HCT116 (cell line): ENCODE measurements at regions not wholly inside any gene's neighbourhood (a gene's known extent, or its start where the extent isn't known, plus 50 kb on each side); places are given as distances from the start of the nearest gene placed in this dataset.

ENCODE experiments used
- ATAC-seq: fragments of 200-7000 bp; cut with Tn5 transposase; 2 replicates; pipeline ENCODE4 v1.9.1; 2020; ENCODE audit warnings: mild to moderate bottlenecking, moderate library complexity
- BruUV-seq: library from RNA; stranded (reverse); fragments of 400-500 nt; replicated peaks from 2 replicates; lab custom pipeline; 2021; lab: Mats Ljungman, UMichigan
- CTCF ChIA-PET: fragments of 300-600 bp; sonication (Branson Sonifier 250); formaldehyde crosslinking; loops from one replicate; lab custom pipeline; 2021; ENCODE audit warnings: antibody characterized with exemption; lab: Charles Lee
- POLR2A ChIA-PET: fragments of 300-600, 350-600 bp; sonication (Branson Sonifier 250); formaldehyde crosslinking; loops from one replicate; lab custom pipeline; 2021; ENCODE audit warnings: antibody characterized with exemption; lab: Charles Lee
- RAD21 ChIA-PET, 2 experiments: fragments of 300-600 bp; sonication (Branson Sonifier 250); formaldehyde crosslinking; loops; one replicate each; lab custom pipeline; 2023; ENCODE audit warnings: low total read pairs in 2 of 2; ENCODE audit not compliant: uncharacterized antibody in 2 of 2, unreplicated experiment in 2 of 2, low non-redundant PET in 1 of 2; lab: Charles Lee
- DNase-seq: peaks from one replicate; pipeline ENCODE4 v3.0.0-alpha.2; 2010; ENCODE audit warnings: low read depth, low spot score
- H2AFZ ChIP-seq: fragments of 200-600 bp; shearing (Covaris generic), sonication (generic); 2 replicates; pipeline ENCODE4 v1.6.1; 2017; ENCODE audit warnings: low read depth, mixed run types, mixed read lengths, antibody characterized with exemption, low read length; ENCODE audit not compliant: poor library complexity, severe bottlenecking
- H3K27ac ChIP-seq: 2 replicates; pipeline ENCODE4 v1.5.1; 2012; ENCODE audit warnings: low read depth, low read length
- H3K27me3 ChIP-seq: fragments of 200-600 bp; sonication (generic); 2 replicates; pipeline ENCODE4 v1.6.1; 2016; ENCODE audit warnings: mixed run types, low read length, mixed read lengths; ENCODE audit not compliant: insufficient read depth
- H3K36me3 ChIP-seq, 2 experiments: fragments of 200-500 bp in 1 of 2; fragments of 200-600 bp in 1 of 2; sonication (Bioruptor generic) in 1 of 2; sonication (generic) in 1 of 2; 2 replicates each; pipeline versions ENCODE4 v1.5.1 to v1.6.1; 2014 to 2016; ENCODE audit warnings: low read length in 2 of 2, inconsistent platforms in 1 of 2, mixed read lengths in 1 of 2, mixed run types in 1 of 2; ENCODE audit not compliant: insufficient read depth in 2 of 2, control insufficient read depth in 1 of 2
- H3K4me1 ChIP-seq, 2 experiments: fragments of 200-600 bp in 1 of 2; sonication (generic) in 1 of 2; 2 replicates each; pipeline versions ENCODE4 v1.5.1 to v1.6.1; 2012 to 2017; ENCODE audit warnings: low read length in 2 of 2, inconsistent platforms in 1 of 2, mild to moderate bottlenecking in 1 of 2, mixed read lengths in 1 of 2, mixed run types in 1 of 2, moderate library complexity in 1 of 2; ENCODE audit not compliant: insufficient read depth in 2 of 2, control insufficient read depth in 1 of 2
- H3K4me2 ChIP-seq: fragments of 200-600 bp; sonication (generic); 2 replicates; pipeline ENCODE4 v1.6.1; 2017; ENCODE audit warnings: mixed run types, low read length, mixed read lengths
- H3K4me3 ChIP-seq, 2 experiments: fragments of 200-600 bp in 1 of 2; sonication (generic) in 1 of 2; replicated peaks in 1 of 2; 2 replicates each; pipeline ENCODE4 v1.5.1; 2011 to 2016; ENCODE audit warnings: low read length in 2 of 2, control low read depth in 1 of 2, low read depth in 1 of 2, mild to moderate bottlenecking in 1 of 2, mixed read lengths in 1 of 2, mixed run types in 1 of 2
- H3K79me2 ChIP-seq: fragments of 200-600 bp; sonication (generic); 2 replicates; pipeline ENCODE4 v1.6.1; 2017; ENCODE audit warnings: mild to moderate bottlenecking, mixed run types, low read length, moderate library complexity, mixed read lengths; ENCODE audit not compliant: insufficient read depth
- H3K9ac ChIP-seq: fragments of 200-600 bp; sonication (generic); 2 replicates; pipeline ENCODE4 v1.6.1; 2016; ENCODE audit warnings: low read length, mixed read lengths
- H3K9me2 ChIP-seq: fragments of 200-600 bp; sonication (generic), shearing (Covaris generic); 2 replicates; pipeline ENCODE4 v1.6.1; 2017; ENCODE audit warnings: mixed run types, mild to moderate bottlenecking, moderate library complexity; ENCODE audit not compliant: insufficient read depth
- H3K9me3 ChIP-seq, 2 experiments: fragments of 200-500 bp in 1 of 2; fragments of 200-600 bp in 1 of 2; sonication (Bioruptor generic) in 1 of 2; sonication (generic) in 1 of 2; 2 replicates each; pipeline ENCODE4 v1.6.1; 2014 to 2017; ENCODE audit warnings: low read length in 2 of 2, mixed read lengths in 2 of 2, inconsistent platforms in 1 of 2, low read depth in 1 of 2, mild to moderate bottlenecking in 1 of 2, mixed run types in 1 of 2, moderate library complexity in 1 of 2; ENCODE audit not compliant: control insufficient read depth in 1 of 2, insufficient read depth in 1 of 2
- H4K20me1 ChIP-seq: fragments of 200-600 bp; sonication (generic), shearing (Covaris generic); 2 replicates; pipeline ENCODE4 v1.6.1; 2017; ENCODE audit warnings: mixed run types, mild to moderate bottlenecking, moderate library complexity; ENCODE audit not compliant: insufficient read depth
- CBX3 ChIP-seq: IDR thresholded peaks from 2 replicates; pipeline ENCODE4 v1.6.1; 2012; ENCODE audit warnings: low read depth
- CEBPB ChIP-seq: IDR thresholded peaks from 2 replicates; pipeline ENCODE4 v1.6.1; 2012; ENCODE audit warnings: low read depth
- EGR1 ChIP-seq: IDR thresholded peaks from 2 replicates; pipeline ENCODE4 v1.6.1; 2012; ENCODE audit warnings: low read depth
- ELF1 ChIP-seq: IDR thresholded peaks from 2 replicates; pipeline ENCODE4 v1.6.1; 2012; ENCODE audit warnings: low read depth, borderline replicate concordance
- EZH2 ChIP-seq: fragments of 200-600 bp; sonication (generic); IDR thresholded peaks from 2 replicates; pipeline ENCODE4 v1.6.1; 2017; ENCODE audit warnings: antibody characterized with exemption, mixed run types
- EZH2phosphoT487 ChIP-seq: fragments of 200-600 bp; IDR thresholded peaks from 2 replicates; pipeline ENCODE4 v1.6.1; 2018; ENCODE audit warnings: antibody characterized with exemption, borderline replicate concordance
- FOSL1 ChIP-seq: IDR thresholded peaks from 2 replicates; pipeline ENCODE4 v1.6.1; 2012; ENCODE audit warnings: low read depth
- JUND ChIP-seq: IDR thresholded peaks from 2 replicates; pipeline ENCODE4 v1.6.1; 2012
- MAX ChIP-seq: IDR thresholded peaks from 2 replicates; pipeline ENCODE4 v1.6.1; 2012
- POLR2AphosphoS5 ChIP-seq: IDR thresholded peaks from 2 replicates; pipeline ENCODE4 v1.6.1; 2011; ENCODE audit warnings: mild to moderate bottlenecking, low read depth, low read length, moderate library complexity
- RAD21 ChIP-seq: IDR thresholded peaks from 2 replicates; pipeline ENCODE4 v1.6.1; 2012; ENCODE audit warnings: low read depth, mild to moderate bottlenecking
- REST ChIP-seq: IDR thresholded peaks from 2 replicates; pipeline ENCODE4 v1.6.1; 2012; ENCODE audit warnings: low read depth
- SRF ChIP-seq: IDR thresholded peaks from 2 replicates; pipeline ENCODE4 v1.6.1; 2012; ENCODE audit warnings: low read depth
- ZBTB33 ChIP-seq: IDR thresholded peaks from 2 replicates; pipeline ENCODE4 v1.6.1; 2011; ENCODE audit warnings: mild to moderate bottlenecking, low read length, moderate library complexity; ENCODE audit not compliant: insufficient replicate concordance; ENCODE audit errors: extremely low read depth
- ZFX ChIP-seq: fragments of 450-650 bp; IDR thresholded peaks from 2 replicates; pipeline ENCODE4 v1.6.1; 2017
- intact Hi-C: fragments of 100-400 bp; cut with micrococcal nuclease; formaldehyde crosslinking; loops from 2 replicates; pipeline ENCODE4 v1.10.0; 2022

- H3K9ac ChIP-seq, result no peak overlapping the region
- H3K9me2 ChIP-seq, result no peaks in the 10 kb centered on the region
- RAD21 ChIA-PET, result no interaction called here
- intact Hi-C loops, result no loop called here
- H3K9me3 ChIP-seq, result no peaks in the 10 kb centered on the region
- H3K27ac ChIP-seq, result no peak overlapping the region
- CTCF ChIA-PET, result no interaction called here
- no peaks in the 10 kb centered on the region for H3K27me3 ChIP-seq
- peak overlapping the region; percentile 78 for H2AFZ ChIP-seq
- POLR2A ChIA-PET, result interaction anchor here (1.1 kb wide), 1 partner anchor 61 kb away, joined by 3 read pairs; the partner anchor contains the start of gene METAP2
- H3K79me2 ChIP-seq, result no peaks in the 10 kb centered on the region
- no peak for TF ChIP-seq EZH2phosphoT487
- no peak for TF ChIP-seq SRF
- no peak for TF ChIP-seq ZBTB33
- TF ChIP-seq RAD21, result no peak
- no peak for TF ChIP-seq ELF1
- TF ChIP-seq CBX3, result no peak
- no peak for TF ChIP-seq JUND
- no peak for TF ChIP-seq EZH2
- H3K36me3 ChIP-seq, result no peaks in the 10 kb centered on the region
- no peak overlapping the region for H3K4me3 ChIP-seq
- DNase-seq (no peak), ATAC-seq (no peak)
- H4K20me1 ChIP-seq, result no peaks in the 10 kb centered on the region
- BruUV-seq, result no TSS peak
- H3K4me1 ChIP-seq, result peaks cover 0 to 9% of the 10 kb centered on the region in 2 experiments; a peak in 1 of 4 replicates
- no peak overlapping the region for H3K4me2 ChIP-seq
These were observed 60.4 kb upstream of the METAP2 start for GRCh38 chr12:95413576-95413975.

GRCh38 chr12:95415451-95415850 lies 58.5 kb upstream of the METAP2 start:
- ATAC-seq (no peak), DNase-seq (no peak)
- Histone ChIP-seq H3K4me2 (no peak overlapping the region), H2AFZ (no peak overlapping the region), H3K9me2 (no peaks in the 10 kb centered on the region), H3K27me3 (no peaks in the 10 kb centered on the region), H3K4me3 (no peak overlapping the region), H4K20me1 (no peaks in the 10 kb centered on the region), H3K27ac (no peak overlapping the region), H3K9ac (no peak overlapping the region), H3K79me2 (no peaks in the 10 kb centered on the region), H3K4me1 (peaks cover 0 to 9% of the 10 kb centered on the region in 2 experiments; a peak in 1 of 4 replicates), H3K36me3 (no peaks in the 10 kb centered on the region), H3K9me3 (no peaks in the 10 kb centered on the region)
- CTCF ChIA-PET, result no interaction called here
- RAD21 ChIA-PET, result no interaction called here
- intact Hi-C loops, result no loop called here
- POLR2A ChIA-PET, result no interaction called here
- no TSS peak for BruUV-seq
- TF ChIP-seq EZH2phosphoT487 (no peak), EGR1 (no peak), MAX (no peak), ZFX (no peak), EZH2 (no peak), POLR2AphosphoS5 (no peak), CEBPB (no peak), REST (no peak), FOSL1 (no peak)
